ENCODE measurements at regions not wholly inside any gene's neighbourhood (a gene's known extent, or its start where the extent isn't known, plus 50 kb on each side); places are given as distances from the start of the nearest gene placed in this dataset.

DNA sequence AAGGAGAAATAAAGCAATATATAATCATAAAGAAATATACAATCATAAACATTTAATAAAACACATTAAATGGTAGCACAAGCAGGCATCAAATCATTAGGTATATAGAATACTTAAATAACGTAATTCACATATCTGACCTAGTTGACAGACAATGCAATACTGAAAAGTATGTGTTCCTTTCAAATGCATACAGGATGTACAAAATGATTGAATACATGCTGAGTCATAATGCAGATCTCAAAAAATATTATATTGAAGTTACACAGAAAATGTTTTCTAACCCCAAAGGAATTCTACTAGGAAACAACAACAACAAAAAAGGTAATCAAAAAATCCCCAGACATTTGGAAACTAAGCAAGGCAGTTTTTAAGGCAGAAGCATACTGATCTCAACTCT, 1072.0 kb upstream of the INTU start:
- Histone ChIP-seq H3K4me3 (no peak overlapping the region), H3K9me3 (no peaks in the 10 kb centered on the region), H3K36me3 (no peaks in the 10 kb centered on the region), H3K4me1 (no peaks in the 10 kb centered on the region), H3K27ac (no peak overlapping the region), H3K27me3 (no peaks in the 10 kb centered on the region)
- no peak for DNase-seq
- no peak for TF ChIP-seq CTCF (IDR thresholded peaks at IDR 0.05)
- no peak for TF ChIP-seq POLR2A (IDR thresholded peaks at IDR 0.05)

DNA sequence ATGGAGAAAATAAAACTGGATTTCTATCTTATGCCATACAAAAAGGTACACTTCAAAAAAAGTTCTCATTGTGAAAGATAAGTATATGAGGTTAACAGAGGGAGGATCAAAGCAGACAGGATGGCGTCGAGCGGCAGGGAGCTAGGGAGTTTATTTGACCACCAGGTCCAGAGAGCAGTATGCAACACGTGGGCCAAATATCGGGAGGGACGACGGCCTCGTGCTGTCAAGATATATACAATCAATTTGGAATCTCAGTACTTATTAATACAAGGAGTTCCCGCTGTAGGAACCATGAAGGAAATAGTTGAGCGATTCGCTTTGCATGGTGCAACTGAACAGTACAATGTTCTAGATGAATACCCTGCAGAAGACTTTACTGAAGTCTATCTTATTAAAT, 1069.4 kb upstream of the INTU start:
- H3K9me3 ChIP-seq, result no peaks in the 10 kb centered on the region

DNA sequence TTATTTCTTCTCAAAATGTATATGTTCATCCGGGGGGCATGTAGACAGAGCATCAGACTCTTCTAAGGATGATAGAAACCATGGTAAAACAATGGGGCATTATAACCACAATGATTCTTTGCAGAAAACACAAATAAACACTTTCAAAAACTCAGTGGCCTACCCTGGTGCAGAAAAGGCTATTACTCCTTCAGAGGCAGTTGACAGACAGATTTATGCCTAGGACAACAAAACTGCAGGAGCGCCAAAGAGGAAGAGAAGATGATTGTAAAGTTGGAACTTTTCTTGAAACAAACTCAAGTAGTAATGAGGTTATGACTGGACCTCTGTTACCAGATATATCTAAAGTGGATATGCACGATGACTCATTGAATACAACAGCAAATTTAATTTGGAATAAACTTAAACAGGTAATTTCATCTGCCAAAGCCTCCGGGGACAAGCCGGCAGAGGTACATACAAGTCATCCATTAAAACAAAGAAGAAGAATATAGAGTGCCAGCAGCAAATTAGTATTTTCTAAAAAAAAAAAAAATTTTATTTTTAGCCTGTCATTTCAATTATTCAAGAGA, 1068.4 kb upstream of the INTU start:
- no peak for DNase-seq
- Histone ChIP-seq H3K9me3 (no peaks in the 10 kb centered on the region), H3K27me3 (no peaks in the 10 kb centered on the region), H3K4me1 (no peaks in the 10 kb centered on the region), H3K36me3 (no peaks in the 10 kb centered on the region), H3K4me3 (no peak overlapping the region), H3K27ac (no peak overlapping the region)
- no peak for TF ChIP-seq CTCF (IDR thresholded peaks at IDR 0.05)
- TF ChIP-seq POLR2A (IDR thresholded peaks at IDR 0.05), result no peak

More for the DNA sequence above, 1069.4 kb upstream of the INTU start:
- H3K36me3 ChIP-seq, result no peaks in the 10 kb centered on the region
- TF ChIP-seq POLR2A (IDR thresholded peaks at IDR 0.05) (no peak), CTCF (IDR thresholded peaks at IDR 0.05) (no peak)
- no peaks in the 10 kb centered on the region for H3K4me1 ChIP-seq
- no peak overlapping the region for H3K27ac ChIP-seq
- no peak overlapping the region for H3K4me3 ChIP-seq
- no peaks in the 10 kb centered on the region for H3K27me3 ChIP-seq
- DNase-seq, result no peak

DNA sequence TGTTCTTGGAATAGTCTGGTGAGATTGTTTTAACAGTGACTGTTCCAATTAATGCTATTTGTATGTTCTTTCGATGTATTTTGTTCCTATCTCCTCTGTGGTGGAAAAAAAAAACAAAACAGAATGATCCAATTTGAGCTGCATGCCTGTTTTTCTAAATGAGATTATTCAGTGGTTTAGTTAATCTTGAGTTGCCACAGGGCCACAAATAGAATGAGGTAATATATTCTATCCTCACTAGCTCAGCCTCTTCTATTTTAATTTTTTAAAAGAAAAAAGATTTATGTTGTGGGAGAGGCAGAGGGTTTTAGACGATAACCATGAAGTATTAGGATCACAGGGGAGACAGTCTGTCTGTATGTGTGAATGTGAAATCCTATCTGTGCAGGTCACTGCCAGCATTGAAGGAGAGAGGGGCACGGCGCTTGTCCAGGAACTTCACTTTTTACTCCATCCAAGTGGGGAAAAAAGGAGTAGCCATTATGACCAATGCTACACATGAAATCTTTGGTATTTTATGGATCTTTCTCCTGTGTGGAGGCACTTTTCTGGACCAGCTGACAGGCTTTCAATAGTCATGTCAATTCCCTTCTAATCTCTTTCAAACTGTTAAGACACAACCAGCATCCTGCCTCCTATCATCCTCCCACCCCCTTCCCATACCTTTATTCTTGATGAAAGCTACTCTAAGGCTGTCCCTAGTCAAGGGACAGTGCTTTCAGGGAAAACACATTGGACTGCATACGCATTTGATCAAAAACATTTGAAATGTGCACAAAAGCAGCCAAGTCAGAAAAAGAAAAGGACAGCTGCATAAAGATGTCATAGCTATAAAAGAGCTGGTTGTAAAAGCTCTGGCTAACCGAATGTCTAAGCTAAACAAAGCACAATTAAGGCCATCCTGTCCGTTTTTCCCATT, 1063.8 kb upstream of the INTU start:
- no peak for DNase-seq
- no peak for TF ChIP-seq POLR2A (IDR thresholded peaks at IDR 0.05)
- no peak for TF ChIP-seq CTCF (IDR thresholded peaks at IDR 0.05)
- Histone ChIP-seq H3K4me3 (no peak overlapping the region), H3K36me3 (no peaks in the 10 kb centered on the region), H3K4me1 (no peaks in the 10 kb centered on the region), H3K9me3 (no peaks in the 10 kb centered on the region), H3K27me3 (no peaks in the 10 kb centered on the region), H3K27ac (no peak overlapping the region)

DNA sequence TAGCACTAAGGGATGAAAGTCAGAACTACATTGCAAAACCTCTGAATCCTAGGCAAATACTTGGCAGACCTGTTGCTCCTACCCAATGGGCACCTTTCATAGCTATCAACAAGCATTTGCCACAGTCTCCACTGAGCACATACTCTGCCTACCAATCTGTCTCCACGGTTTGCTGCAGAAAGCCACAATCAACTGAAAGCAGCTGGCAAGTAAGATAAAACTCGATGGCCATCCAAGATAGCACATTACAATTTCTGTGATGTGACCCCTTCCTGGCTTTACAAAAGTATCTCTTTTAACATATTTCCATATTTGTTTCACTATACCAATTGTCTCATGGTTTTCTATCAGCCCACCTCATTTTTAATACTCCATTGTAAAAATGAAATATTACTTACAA, 1060.5 kb upstream of the INTU start:
- no peaks in the 10 kb centered on the region for H3K4me1 ChIP-seq
- no peak overlapping the region for H3K27ac ChIP-seq
- DNase-seq, result no peak
- H3K36me3 ChIP-seq, result no peaks in the 10 kb centered on the region
- no peak for TF ChIP-seq CTCF (IDR thresholded peaks at IDR 0.05)
- TF ChIP-seq POLR2A (IDR thresholded peaks at IDR 0.05), result no peak
- no peak overlapping the region for H3K4me3 ChIP-seq
- H3K27me3 ChIP-seq, result no peaks in the 10 kb centered on the region
- H3K9me3 ChIP-seq, result no peaks in the 10 kb centered on the region

Data from Peyer's patch (tissue), 4 donors.